ACC112 (cell line): ENCODE measurements at regions not wholly inside any gene's neighbourhood (a gene's known extent, or its start where the extent isn't known, plus 50 kb on each side); places are given as distances from the start of the nearest gene placed in this dataset.

Experiments
- H2AFZ ChIP-seq: fragments of 200-600 bp; sonication (generic); one replicate; pipeline ENCODE4 v1.6.0; 2017; ENCODE audit warnings: antibody characterized with exemption, low read length; ENCODE audit not compliant: unreplicated experiment
- H3K27ac ChIP-seq: fragments of 200-600 bp; sonication (generic); 2 replicates; pipeline ENCODE4 v1.5.1; 2014; ENCODE audit warnings: low read depth, mild to moderate bottlenecking, antibody characterized with exemption, low read length, moderate library complexity
- H3K27me3 ChIP-seq: fragments of 200-600 bp; sonication (generic); 2 replicates; pipeline ENCODE4 v1.6.1; 2014; ENCODE audit warnings: mild to moderate bottlenecking, antibody characterized with exemption, low read length, moderate library complexity, mixed read lengths; ENCODE audit not compliant: insufficient read depth
- H3K36me3 ChIP-seq: fragments of 200-600 bp; sonication (generic); 2 replicates; pipeline ENCODE4 v1.6.1; 2016; ENCODE audit warnings: mild to moderate bottlenecking, antibody characterized with exemption, low read length, moderate library complexity, mixed read lengths; ENCODE audit not compliant: insufficient read depth
- H3K4me1 ChIP-seq: fragments of 200-600 bp; sonication (generic); one replicate; pipeline ENCODE4 v1.6.1; 2016; ENCODE audit warnings: low read length, mixed read lengths; ENCODE audit not compliant: insufficient read depth, unreplicated experiment, control insufficient read depth
- H3K4me3 ChIP-seq: fragments of 200-600 bp; sonication (generic); 2 replicates; pipeline ENCODE4 v1.5.1; 2014; ENCODE audit warnings: mild to moderate bottlenecking, low read depth, low read length
- H3K79me2 ChIP-seq: fragments of 200-600 bp; sonication (generic); one replicate; pipeline ENCODE4 v1.6.0; 2016; ENCODE audit warnings: low read length; ENCODE audit not compliant: control insufficient read depth, unreplicated experiment, insufficient read depth

- Histone ChIP-seq H3K4me3 (no peak overlapping the region), H3K79me2 (no peaks in the 10 kb centered on the region), H3K4me1 (peaks cover 6% of the 10 kb centered on the region), H2AFZ (no peak overlapping the region), H3K27ac (no peak overlapping the region), H3K27me3 (no peaks in the 10 kb centered on the region), H3K36me3 (no peaks in the 10 kb centered on the region)
These were observed 214.6 kb upstream of the TLE4 start for GRCh38 chr9:79357194-79357593.

GRCh38 chr9:79357616-79358015 lies 214.1 kb upstream of the TLE4 start:
- peaks cover 9% of the 10 kb centered on the region for H3K4me1 ChIP-seq
- no peak overlapping the region for H3K27ac ChIP-seq
- H2AFZ ChIP-seq: no peak overlapping the region
- no peak overlapping the region for H3K4me3 ChIP-seq
- H3K36me3 ChIP-seq: no peaks in the 10 kb centered on the region
- no peaks in the 10 kb centered on the region for H3K27me3 ChIP-seq
- H3K79me2 ChIP-seq: no peaks in the 10 kb centered on the region

DNA sequence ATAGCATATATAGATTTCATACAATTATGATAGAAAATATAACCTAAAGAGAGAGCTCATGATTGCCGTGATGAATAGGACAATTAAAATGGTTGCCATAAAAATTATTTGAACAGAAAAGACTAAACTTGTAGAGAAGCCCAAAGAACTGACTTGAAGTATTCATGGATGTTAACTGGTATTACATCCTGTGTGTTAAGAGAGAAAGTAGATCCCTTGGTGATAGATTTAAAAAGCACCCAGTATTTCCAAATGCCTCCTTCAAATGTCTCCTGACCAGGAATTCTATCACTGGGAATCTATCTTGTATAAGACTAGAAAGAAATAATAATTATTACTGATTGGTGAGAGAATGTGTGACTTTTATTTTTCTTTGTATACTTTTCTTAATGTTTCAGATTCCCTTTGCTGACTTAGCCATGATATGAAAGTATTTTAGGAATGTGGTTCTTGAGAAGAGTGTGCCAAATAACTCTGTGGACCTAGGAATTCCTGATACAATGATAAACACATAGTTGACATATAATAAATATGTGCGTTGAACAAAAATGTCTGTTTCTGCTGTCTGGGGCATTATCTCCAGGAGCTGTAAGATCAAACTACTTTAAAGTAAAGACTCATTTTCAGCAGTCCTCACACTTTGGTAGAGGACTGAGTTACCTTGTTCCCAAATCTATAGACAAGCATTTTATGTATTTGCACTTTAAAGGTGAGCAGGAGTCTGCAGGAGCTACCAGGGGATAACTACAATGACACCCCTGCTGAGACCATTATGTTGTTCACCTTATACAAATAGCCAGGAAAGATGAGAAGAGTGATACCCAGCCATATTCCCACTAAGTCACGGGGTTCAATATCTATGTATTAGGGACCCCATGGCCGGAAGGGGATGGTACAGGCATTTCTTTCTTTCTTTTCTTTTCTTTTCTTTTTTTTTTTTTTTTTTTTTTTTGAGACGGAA lies 211.1 kb upstream of the TLE4 start:
- no peak overlapping the region for H3K4me3 ChIP-seq

GRCh38 chr9:79362100-79363081 lies 209.4 kb upstream of the TLE4 start:
- H3K36me3 ChIP-seq: no peaks in the 10 kb centered on the region
- H3K4me1 ChIP-seq: peaks cover 9% of the 10 kb centered on the region
- no peak overlapping the region for H3K27ac ChIP-seq
- H3K27me3 ChIP-seq: no peaks in the 10 kb centered on the region
- no peak overlapping the region for H2AFZ ChIP-seq
- H3K79me2 ChIP-seq: no peaks in the 10 kb centered on the region
- H3K4me3 ChIP-seq: no peak overlapping the region

More for the DNA sequence above, 211.1 kb upstream of the TLE4 start:
- Histone ChIP-seq H2AFZ (no peak overlapping the region), H3K79me2 (no peaks in the 10 kb centered on the region), H3K27me3 (no peaks in the 10 kb centered on the region), H3K36me3 (no peaks in the 10 kb centered on the region), H3K4me1 (peaks cover 9% of the 10 kb centered on the region), H3K27ac (no peak overlapping the region)

DNA sequence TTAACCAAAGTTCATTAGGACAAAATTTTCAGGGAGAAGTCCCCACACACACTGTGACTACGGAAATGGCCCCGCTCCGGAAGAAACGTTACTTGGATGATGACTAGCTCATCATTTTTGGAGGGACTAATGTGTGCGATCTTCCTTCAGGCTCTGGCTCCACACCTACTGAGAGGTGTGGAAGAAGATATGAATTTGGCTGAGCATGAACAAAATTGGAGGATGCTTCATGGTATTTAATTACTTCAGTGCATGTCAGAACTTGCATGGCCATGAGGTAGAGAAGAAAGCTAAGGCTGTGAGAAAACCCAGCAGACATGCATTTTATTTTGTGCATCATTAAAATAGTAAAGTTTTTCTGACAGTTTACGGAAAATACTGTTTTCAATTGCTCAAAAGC lies 202.1 kb upstream of the TLE4 start:
- no peaks in the 10 kb centered on the region for H3K4me1 ChIP-seq
- H3K36me3 ChIP-seq: no peaks in the 10 kb centered on the region
- no peaks in the 10 kb centered on the region for H3K79me2 ChIP-seq
- no peak overlapping the region for H3K4me3 ChIP-seq
- no peak overlapping the region for H2AFZ ChIP-seq
- H3K27me3 ChIP-seq: peaks cover 11% of the 10 kb centered on the region; the same call in 1 of the 2 replicates
- no peak overlapping the region for H3K27ac ChIP-seq

DNA sequence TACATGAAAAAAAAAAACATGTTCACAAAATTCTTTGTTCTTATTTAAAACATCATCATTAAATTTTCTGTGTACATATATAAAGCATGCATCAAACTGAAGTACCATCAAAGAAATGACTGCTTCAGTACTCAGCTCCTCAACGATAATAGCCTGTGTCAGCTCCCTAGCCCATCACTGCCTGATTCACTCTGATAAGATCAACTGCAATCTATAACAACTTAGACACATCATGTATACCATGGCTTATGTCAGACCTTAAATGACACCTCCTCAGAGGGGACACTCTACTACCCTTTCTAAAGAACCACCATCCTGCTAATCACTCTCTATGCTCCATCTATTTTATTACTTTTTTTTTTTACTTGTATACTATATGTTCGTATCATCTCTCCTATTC lies 200.5 kb upstream of the TLE4 start:
- H3K27ac ChIP-seq: no peak overlapping the region
- no peak overlapping the region for H2AFZ ChIP-seq
- H3K4me1 ChIP-seq: no peaks in the 10 kb centered on the region
- H3K36me3 ChIP-seq: no peaks in the 10 kb centered on the region
- no peaks in the 10 kb centered on the region for H3K79me2 ChIP-seq
- H3K27me3 ChIP-seq: peaks cover 11% of the 10 kb centered on the region; the same call in 1 of the 2 replicates
- H3K4me3 ChIP-seq: no peak overlapping the region

DNA sequence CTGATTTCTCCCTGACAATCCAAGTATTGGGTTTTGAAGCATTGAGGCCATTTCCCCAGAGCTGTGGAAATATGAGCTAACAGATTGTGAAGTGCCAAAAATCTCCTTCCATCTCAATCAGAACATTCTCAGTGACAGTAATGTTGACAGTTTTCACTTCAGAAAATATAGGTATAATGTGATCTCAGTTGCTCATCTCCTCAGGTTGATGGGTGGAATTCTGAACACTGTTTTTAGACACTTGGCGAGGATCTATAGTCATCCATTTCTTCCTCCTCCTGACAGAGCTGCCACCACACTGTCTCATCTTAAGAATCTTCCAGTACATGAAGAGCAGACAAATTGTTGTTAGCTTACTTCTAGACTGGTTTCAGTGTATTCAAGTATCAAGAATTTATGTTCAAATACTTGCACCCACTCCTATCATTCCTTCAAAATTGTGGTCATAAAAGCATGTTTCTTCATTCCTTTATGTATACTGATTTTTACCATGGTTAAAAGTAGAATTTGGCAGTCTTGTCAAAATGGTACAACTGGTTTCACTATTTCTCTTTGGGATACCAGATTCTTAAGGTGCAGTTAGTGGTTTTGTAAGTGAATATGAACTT lies 199.7 kb upstream of the TLE4 start:
- Histone ChIP-seq H3K4me3 (no peak overlapping the region), H3K4me1 (no peaks in the 10 kb centered on the region)

DNA sequence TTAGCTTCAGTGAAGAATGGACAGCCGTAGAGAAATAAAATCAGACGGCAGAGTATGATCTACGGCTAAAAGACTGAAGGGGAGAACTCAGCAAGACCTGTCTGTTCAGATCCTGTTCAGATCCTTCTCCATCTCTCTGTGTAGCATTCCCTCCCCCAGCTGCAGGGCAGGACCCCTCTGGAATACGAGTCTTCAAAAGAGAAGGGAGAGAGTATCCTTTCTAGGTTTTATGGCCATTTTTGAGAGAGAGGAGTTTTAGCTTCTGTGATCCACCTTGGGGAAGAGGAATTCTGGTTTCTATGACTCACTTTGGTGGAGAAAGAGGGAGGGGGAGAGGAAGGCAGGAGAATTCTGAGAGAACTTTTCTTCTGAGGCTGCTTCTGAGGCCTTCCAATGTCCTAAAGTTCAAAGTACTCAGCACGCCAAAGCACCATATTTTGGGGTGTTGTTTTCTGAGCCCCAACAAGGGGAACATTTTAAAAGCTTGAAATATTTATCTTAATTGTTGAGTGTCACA lies 194.4 kb upstream of the TLE4 start:
- H3K27me3 ChIP-seq: no peaks in the 10 kb centered on the region
- H3K4me3 ChIP-seq: no peak overlapping the region
- no peaks in the 10 kb centered on the region for H3K36me3 ChIP-seq
- H2AFZ ChIP-seq: no peak overlapping the region
- no peak overlapping the region for H3K27ac ChIP-seq
- no peaks in the 10 kb centered on the region for H3K79me2 ChIP-seq
- H3K4me1 ChIP-seq: no peaks in the 10 kb centered on the region

More for the DNA sequence above, 199.7 kb upstream of the TLE4 start:
- H3K27ac ChIP-seq: no peak overlapping the region
- no peak overlapping the region for H2AFZ ChIP-seq
- peaks cover 11% of the 10 kb centered on the region; the same call in 1 of the 2 replicates for H3K27me3 ChIP-seq
- H3K36me3 ChIP-seq: no peaks in the 10 kb centered on the region
- no peaks in the 10 kb centered on the region for H3K79me2 ChIP-seq

DNA sequence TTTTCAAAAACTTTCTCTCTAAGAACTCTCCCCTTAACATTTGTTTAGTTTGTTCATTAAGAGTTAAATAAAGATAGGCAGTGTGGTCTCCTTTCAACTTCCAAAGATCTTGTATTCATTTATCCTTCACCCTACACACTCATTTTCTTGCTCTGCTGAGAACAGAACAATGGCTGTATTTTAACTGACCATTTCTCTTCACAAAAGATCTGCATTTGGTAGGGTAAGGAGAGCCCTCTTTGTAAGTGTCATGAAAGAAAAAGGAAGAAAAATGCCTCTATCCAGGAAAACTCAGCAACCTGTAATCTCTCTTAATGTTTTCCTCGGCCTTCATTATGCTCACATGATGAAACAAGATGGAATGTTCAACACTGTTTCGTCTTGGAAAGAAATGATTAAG lies 193.7 kb upstream of the TLE4 start:
- no peak overlapping the region for H3K27ac ChIP-seq
- H3K79me2 ChIP-seq: no peaks in the 10 kb centered on the region
- no peaks in the 10 kb centered on the region for H3K4me1 ChIP-seq
- no peaks in the 10 kb centered on the region for H3K36me3 ChIP-seq
- no peaks in the 10 kb centered on the region for H3K27me3 ChIP-seq
- H3K4me3 ChIP-seq: no peak overlapping the region
- no peak overlapping the region for H2AFZ ChIP-seq

- H3K36me3 ChIP-seq: no peaks in the 10 kb centered on the region
- no peak overlapping the region for H2AFZ ChIP-seq
- no peak overlapping the region for H3K4me3 ChIP-seq
- H3K4me1 ChIP-seq: no peaks in the 10 kb centered on the region
- no peaks in the 10 kb centered on the region for H3K79me2 ChIP-seq
- H3K27ac ChIP-seq: no peak overlapping the region
- H3K27me3 ChIP-seq: no peaks in the 10 kb centered on the region
These were observed 189.7 kb upstream of the TLE4 start for GRCh38 chr9:79382044-79382443.
